Neutrophil (primary cell): ENCODE measurements at regions not wholly inside any gene's neighbourhood (a gene's known extent, or its start where the extent isn't known, plus 50 kb on each side); places are given as distances from the start of the nearest gene placed in this dataset.

Experiments used
- H3K27ac ChIP-seq: fragments of 200-600 bp; sonication (generic); 2 replicates; pipeline ENCODE4 v1.5.1; 2016; ENCODE audit warnings: mild to moderate bottlenecking, moderate library complexity
- H3K27me3 ChIP-seq: fragments of 200-600 bp; sonication (generic); 2 replicates; pipeline ENCODE4 v1.6.0; 2016; ENCODE audit warnings: mild to moderate bottlenecking
- H3K36me3 ChIP-seq: fragments of 200-600 bp; sonication (generic); 2 replicates; pipeline ENCODE4 v1.5.1; 2017
- H3K4me1 ChIP-seq, 2 experiments: fragments of 200-600 bp in 1 of 2; sonication (generic) in 1 of 2; 1 replicate in 1 of 2; 2 replicates in 1 of 2; pipeline versions ENCODE4 v1.5.1 to v1.6.1; 2013 to 2016; ENCODE audit warnings: low read depth in 1 of 2, low read length in 1 of 2, mild to moderate bottlenecking in 1 of 2, moderate library complexity in 1 of 2; ENCODE audit not compliant: control insufficient read depth in 1 of 2, insufficient read depth in 1 of 2
- H3K4me3 ChIP-seq, 2 experiments: fragments of 200-600 bp in 1 of 2; sonication (generic) in 1 of 2; 1 replicate in 1 of 2; 2 replicates in 1 of 2; pipeline ENCODE4 v1.5.1; 2013 to 2016; ENCODE audit warnings: low read depth in 1 of 2, low read length in 1 of 2, mild to moderate bottlenecking in 1 of 2, moderate library complexity in 1 of 2
- H3K9me3 ChIP-seq: fragments of 200-600 bp; sonication (generic); 2 replicates; pipeline ENCODE4 v1.5.1; 2016
- TF ChIP-seq, protein P1 (sequence below): fragments of 200-600 bp; sonication (generic); IDR thresholded peaks from 2 replicates; pipeline ENCODE4 v1.5.1; 2016; ENCODE audit warnings: antibody characterized with exemption

DNA sequence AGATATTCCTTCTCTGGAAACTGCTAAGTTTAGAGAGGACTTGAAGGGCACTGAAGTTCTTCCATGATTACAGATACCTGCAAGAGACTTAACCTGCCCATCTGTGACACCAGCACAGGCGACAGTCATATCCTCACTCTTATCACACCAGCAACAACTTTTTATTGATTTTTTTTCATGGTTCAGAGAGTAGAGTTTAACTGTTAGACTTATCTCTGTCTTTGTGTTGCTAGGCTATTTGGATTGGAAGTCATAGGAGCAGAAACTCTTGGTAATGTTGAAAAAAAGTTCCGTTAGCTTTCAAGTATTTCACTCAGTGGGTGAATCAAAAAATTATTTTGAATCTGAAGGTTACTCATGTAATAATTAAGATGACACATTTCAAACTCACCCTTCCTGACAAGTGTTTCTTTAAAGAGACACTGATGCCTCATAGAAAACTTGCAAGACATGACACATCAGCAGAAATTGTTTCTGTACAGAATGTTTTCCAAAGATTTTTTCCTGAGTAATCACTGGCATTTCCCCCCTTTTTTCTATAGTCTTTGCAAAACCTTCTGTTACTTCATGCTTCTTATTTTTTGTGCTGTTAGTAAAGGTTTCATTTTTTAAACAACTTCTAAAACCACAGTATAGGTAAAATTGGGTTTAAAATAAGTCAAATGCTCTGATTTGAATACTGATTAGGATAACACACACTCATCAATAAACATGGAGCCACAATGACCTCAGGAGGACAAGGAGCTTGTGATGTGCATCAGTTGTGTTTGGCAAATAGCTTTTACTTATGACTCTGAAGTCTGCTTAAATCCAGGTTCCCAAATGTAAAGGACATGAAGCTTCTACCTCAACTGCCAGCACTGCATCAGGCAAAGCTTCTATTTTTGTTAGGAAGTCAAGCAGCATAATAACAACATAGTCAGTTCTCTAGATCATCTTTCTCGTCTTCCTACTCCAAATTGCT, 252.9 kb upstream of the MAN1A1 start:
- Histone ChIP-seq H3K4me1 (no peaks in the 10 kb centered on the region), H3K9me3 (no peaks in the 10 kb centered on the region), H3K4me3 (no peak overlapping the region), H3K36me3 (no peaks in the 10 kb centered on the region), H3K27ac (no peak overlapping the region), H3K27me3 (no peaks in the 10 kb centered on the region)
- TF ChIP-seq, protein P1, sequence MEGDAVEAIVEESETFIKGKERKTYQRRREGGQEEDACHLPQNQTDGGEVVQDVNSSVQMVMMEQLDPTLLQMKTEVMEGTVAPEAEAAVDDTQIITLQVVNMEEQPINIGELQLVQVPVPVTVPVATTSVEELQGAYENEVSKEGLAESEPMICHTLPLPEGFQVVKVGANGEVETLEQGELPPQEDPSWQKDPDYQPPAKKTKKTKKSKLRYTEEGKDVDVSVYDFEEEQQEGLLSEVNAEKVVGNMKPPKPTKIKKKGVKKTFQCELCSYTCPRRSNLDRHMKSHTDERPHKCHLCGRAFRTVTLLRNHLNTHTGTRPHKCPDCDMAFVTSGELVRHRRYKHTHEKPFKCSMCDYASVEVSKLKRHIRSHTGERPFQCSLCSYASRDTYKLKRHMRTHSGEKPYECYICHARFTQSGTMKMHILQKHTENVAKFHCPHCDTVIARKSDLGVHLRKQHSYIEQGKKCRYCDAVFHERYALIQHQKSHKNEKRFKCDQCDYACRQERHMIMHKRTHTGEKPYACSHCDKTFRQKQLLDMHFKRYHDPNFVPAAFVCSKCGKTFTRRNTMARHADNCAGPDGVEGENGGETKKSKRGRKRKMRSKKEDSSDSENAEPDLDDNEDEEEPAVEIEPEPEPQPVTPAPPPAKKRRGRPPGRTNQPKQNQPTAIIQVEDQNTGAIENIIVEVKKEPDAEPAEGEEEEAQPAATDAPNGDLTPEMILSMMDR: no peak

GRCh38 chr6:119598883-119599282, 249.3 kb upstream of the MAN1A1 start:
- Histone ChIP-seq H3K36me3 (no peaks in the 10 kb centered on the region), H3K27me3 (no peaks in the 10 kb centered on the region), H3K4me3 (no peak overlapping the region), H3K4me1 (no peaks in the 10 kb centered on the region), H3K27ac (no peak overlapping the region), H3K9me3 (no peaks in the 10 kb centered on the region)
- TF ChIP-seq, protein P1: no peak

DNA sequence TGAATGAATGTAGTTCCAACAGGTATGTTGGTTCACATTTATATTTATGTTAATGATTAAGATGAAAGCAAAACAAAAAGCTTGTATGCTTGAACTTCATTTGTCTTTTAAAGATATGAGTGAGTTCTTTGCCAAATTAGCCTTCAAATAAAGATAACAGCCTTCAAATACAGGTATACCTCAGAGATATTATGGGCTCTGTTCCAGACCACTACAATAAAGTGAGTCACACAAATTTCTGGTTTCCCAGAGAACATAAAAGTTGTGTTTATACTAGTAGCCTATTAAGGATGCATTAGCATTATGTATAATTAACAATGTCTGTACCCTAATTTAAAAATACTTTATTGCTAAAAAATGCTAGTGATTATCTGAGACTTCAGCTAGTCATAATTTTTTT, 245.3 kb upstream of the MAN1A1 start:
- Histone ChIP-seq H3K27ac (no peak overlapping the region), H3K4me1 (no peaks in the 10 kb centered on the region), H3K36me3 (no peaks in the 10 kb centered on the region), H3K9me3 (no peaks in the 10 kb centered on the region), H3K27me3 (no peaks in the 10 kb centered on the region), H3K4me3 (no peak overlapping the region)
- TF ChIP-seq, protein P1: no peak

DNA sequence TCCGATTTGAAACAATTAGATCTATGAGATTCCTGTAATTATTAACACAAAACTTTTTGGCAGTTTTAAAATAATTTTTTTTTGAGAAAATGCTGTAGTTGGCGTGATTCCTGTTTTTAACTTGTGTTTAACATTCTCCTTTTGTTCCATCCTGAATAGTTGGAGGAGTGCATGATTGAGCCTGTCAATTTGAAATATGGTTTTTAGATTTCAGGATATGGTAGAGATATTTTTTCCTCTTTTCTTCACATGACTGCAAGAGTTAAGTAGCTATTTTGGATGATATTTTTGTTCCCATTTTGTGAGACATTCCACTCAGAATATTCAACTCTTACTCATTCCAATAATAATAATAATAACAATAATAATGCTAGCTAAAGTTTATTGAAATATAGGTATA, 241.7 kb upstream of the MAN1A1 start:
- no peaks in the 10 kb centered on the region for H3K27me3 ChIP-seq
- H3K4me1 ChIP-seq: no peaks in the 10 kb centered on the region
- TF ChIP-seq, protein P1: no peak
- H3K27ac ChIP-seq: no peak overlapping the region
- no peak overlapping the region for H3K4me3 ChIP-seq
- no peaks in the 10 kb centered on the region for H3K36me3 ChIP-seq
- H3K9me3 ChIP-seq: no peaks in the 10 kb centered on the region

GRCh38 chr6:119590066-119590465, 240.5 kb upstream of the MAN1A1 start:
- Histone ChIP-seq H3K9me3 (no peaks in the 10 kb centered on the region), H3K27me3 (no peaks in the 10 kb centered on the region), H3K27ac (no peak overlapping the region), H3K36me3 (no peaks in the 10 kb centered on the region), H3K4me3 (no peak overlapping the region), H3K4me1 (no peaks in the 10 kb centered on the region)
- TF ChIP-seq, protein P1: no peak
